HG03439 (cell line): ENCODE measurements at regions not wholly inside any gene's neighbourhood (a gene's known extent, or its start where the extent isn't known, plus 50 kb on each side); places are given as distances from the start of the nearest gene placed in this dataset.
"Not testable (repeated sequence)": the region's sequence is repeated elsewhere in the genome, so short reads cannot be mapped to it uniquely, and the experiment has no call there.

Experiments
- ATAC-seq: cut with Tn5 transposase; IDR thresholded peaks from one replicate; pipeline ENCODE4 v1.9.1; 2021; ENCODE audit warnings: mild to moderate bottlenecking, moderate library complexity; ENCODE audit not compliant: unreplicated experiment

- ATAC-seq: not testable (repeated sequence)
Observed at GRCh38 chr2:87404411-87405255, 343.3 kb upstream of the PLGLB2 start.

DNA sequence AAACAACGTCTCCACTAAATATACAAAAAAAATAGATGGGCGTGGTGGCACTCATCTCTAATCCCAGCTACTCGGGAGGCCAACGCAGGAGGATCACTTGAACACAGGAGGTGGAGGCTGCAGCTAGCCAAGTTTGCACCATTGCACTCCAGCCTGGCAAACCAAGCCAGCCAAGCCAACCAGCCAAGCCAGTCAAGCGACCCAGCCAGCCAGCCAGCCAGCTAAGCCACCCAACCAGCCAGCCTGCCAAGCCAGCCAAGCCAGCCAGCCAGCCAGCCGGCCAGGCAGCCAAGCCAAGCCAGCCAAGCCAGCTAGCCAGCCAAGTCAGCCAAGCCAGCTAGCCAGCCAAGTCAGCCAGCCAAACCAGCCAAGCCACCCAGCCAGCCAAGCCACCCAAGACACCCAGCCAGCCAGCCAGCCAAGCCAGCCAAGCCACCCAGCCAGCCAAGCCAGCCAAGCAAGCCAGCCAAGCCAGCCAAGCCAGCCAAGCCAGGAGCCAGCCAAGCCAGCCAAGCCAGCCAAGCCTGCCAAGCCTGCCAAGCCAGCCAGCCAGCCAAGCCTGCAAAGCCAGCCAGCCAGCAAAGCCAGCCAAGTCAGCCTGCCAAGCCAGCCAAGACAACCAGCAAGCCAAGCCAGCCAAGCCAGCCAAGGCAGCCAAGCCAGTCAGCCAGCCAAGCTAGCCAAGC lies 342.2 kb upstream of the PLGLB2 start:
- ATAC-seq: not testable (repeated sequence)

DNA sequence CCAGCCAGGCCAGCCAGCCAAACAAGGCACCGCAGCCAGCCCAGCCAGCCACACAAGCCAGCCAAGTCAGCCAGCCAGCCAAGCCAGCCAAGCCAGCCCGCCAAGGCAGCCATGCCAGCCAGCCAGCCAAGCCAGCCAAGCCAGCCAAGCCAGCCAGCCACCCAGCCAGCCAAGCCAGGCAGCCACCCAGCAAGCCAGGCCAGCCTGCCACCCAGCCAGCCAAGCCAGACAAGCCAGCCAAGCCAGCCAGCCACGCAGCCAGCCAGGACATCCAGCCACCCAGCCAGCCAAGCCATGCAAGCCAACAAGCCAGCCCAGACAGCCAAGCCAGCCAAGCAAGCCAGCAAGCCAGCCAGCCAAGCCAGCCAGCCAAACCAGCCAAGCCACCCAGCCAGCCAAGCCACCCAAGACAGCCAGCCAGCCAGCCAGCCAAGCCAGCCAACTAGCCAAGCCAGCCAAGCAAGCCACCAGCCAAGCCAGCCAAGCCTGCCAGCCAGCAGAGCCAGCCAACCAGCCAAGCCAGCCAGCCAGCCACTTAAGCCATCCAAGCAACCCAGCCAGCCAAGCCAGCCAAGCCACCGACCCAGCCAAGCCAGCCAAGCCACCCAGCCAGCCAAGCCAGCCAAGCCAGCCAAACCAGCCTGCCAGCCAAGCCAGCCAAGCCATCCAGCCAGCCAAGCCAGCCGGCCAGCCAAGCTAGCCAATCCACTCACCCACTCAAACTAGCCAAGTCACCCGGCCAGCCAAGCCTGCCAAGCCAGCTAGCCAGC lies 341.3 kb upstream of the PLGLB2 start:
- ATAC-seq: not testable (repeated sequence)

DNA sequence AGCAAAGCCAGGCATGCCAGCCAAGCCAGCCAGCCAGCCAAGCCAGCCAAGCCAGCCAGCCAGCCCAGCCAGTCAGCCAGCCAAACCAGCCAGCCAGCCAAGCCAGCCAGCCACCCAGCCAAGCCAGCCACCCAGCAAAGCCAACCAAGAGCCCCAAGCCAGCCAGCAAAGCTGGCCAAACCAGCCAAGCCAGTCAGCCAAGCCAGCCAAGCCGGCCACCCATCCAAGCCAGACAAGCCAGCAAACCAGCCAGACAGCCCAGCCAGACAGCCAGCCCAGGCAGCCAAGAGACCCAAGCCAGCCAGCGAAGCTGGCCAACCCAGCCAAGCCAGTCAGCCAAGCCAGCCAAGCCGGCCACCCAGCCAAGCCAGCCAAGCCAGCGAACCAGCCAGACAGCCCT lies 338.3 kb upstream of the PLGLB2 start:
- not testable (repeated sequence) for ATAC-seq

DNA sequence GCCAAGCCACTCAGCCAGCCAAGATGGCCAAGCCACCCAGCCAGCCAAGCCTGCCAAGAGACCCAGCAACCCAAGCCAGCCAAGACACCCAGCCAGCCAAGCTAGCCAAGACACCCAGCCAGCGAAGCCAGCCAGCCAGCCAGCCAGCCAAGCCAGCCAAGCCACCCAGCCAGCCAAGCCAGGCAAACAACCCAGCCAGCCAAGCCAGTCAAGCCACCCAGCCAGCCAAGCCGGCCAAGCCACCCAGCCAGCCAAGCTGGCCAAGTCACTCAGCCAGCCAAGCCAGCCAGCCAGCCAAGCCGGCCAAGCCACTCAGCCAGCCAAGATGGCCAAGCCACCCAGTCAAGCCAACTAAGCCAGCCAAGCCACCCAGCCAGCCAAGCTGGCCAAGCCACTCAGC lies 337.5 kb upstream of the PLGLB2 start:
- ATAC-seq: not testable (repeated sequence)

GRCh38 chr2:87412036-87412820 lies 335.7 kb upstream of the PLGLB2 start:
- not testable (repeated sequence) for ATAC-seq

- not testable (repeated sequence) for ATAC-seq
Observed at GRCh38 chr2:87414331-87414730, 333.6 kb upstream of the PLGLB2 start.

DNA sequence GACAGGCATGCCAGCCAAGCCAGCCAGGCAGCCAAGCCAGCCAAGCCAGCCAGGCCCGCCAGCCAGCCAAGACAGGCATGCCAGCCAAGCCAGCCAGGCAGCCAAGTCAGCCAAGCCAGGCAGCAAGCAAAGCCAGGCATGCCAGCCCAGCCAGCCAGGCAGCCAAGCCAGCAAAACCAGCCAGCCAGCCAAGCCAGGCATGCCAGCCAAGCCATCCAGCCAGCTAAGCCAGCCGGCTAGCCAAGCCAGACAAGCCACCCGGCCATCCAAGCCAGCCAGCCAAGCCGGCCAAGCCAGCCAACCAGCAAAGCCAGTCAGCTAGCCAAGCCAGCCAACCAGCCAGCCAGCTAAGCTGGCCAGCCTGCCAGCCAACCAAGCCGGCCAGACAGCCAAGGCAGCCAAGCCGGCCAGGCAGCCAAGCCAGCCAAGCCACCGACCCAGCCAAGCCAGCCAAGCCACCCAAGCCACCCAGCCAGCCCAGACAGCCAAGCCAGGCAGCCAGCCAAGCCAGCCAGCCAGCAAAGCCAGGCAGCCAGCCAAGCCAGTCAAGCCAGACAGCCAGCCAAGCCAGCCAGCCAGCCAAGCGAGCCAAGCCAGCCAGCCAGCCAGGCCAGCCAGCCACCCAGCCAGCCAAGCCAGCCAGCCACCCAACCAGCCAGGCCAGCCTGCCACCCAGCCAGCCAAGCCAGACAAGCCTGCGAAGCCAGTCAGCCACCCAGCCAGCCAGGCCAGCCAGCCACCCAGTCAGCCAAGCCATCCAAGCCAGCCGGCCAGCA lies 332.9 kb upstream of the PLGLB2 start:
- ATAC-seq: not testable (repeated sequence)

GRCh38 chr2:87415586-87416265 lies 332.2 kb upstream of the PLGLB2 start:
- not testable (repeated sequence) for ATAC-seq

DNA sequence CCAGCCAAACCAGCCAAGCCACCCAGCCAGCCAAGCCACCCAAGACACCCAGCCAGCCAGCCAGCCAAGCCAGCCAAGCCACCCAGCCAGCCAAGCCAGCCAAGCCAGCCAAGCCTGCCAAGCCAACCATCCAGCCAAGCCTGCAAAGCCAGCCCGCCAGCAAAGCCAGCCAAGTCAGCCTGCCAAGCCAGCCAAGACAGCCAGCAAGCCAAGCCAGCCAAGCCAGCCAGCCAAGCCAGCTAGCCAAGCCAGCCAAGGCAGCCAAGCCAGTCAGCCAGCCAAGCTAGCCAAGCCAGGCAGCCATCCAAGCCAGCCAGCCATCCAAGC lies 331.7 kb upstream of the PLGLB2 start:
- ATAC-seq: not testable (repeated sequence)

GRCh38 chr2:87417147-87417546 lies 330.7 kb upstream of the PLGLB2 start:
- not testable (repeated sequence) for ATAC-seq

DNA sequence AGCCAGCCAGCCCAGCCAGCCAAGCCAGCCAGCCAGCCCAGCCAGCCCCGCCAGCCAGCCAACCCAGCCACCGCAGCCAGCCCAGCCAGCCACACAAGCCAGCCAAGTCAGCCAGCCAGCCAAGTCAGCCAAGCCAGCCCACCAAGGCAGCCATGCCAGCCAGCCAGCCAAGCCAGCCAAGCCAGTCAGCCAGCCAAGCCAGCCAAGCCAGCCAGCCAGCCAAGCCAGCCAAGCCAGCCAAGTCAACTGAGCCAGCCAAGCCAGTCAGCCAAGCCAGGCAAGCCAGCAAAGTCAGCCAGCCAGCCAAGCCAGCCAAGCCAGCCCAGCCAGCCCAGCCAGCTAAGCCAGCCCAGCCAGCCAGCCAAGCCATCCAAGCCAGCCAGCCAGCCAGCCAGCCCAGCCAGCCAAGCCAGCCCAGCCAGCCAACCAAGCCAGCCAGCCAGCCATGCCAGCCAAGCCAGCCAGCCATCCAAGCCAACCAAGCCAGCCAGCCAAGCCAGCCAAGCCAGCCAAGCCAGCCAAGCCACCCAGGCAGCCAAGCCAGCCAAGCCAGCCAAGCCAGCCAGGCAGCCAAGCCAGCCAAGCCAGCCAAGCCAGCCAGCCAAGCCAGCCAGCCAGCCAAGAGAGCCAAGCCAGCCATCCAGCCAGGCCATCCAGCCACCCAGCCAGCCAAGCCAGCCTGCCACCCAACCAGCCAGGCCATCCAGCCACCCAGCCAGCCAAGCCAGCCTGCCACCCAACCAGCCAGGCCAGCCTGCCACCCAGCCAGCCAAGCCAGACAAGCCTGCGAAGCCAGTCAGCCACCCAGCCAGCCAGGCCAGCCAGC lies 329.9 kb upstream of the PLGLB2 start:
- not testable (repeated sequence) for ATAC-seq

- not testable (repeated sequence) for ATAC-seq
Observed at GRCh38 chr2:87418823-87419822, 328.8 kb upstream of the PLGLB2 start.

DNA sequence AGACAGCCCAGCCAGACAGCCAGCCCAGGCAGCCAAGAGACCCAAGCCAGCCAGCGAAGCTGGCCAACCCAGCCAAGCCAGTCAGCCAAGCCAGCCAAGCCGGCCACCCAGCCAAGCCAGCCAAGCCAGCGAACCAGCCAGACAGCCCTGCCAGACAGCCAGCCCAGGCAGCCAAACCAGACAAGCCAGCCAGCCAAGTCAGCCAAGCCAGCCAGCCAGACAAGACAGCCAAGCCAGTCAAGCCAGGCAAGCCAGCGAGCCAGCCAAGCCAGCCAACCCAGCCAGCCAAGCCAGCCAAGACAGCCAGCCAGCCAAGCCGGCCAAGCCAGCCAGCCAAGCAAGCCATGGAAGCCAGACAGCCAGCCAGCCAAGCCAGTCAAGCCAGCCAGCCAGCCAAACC lies 327.9 kb upstream of the PLGLB2 start:
- ATAC-seq: not testable (repeated sequence)

DNA sequence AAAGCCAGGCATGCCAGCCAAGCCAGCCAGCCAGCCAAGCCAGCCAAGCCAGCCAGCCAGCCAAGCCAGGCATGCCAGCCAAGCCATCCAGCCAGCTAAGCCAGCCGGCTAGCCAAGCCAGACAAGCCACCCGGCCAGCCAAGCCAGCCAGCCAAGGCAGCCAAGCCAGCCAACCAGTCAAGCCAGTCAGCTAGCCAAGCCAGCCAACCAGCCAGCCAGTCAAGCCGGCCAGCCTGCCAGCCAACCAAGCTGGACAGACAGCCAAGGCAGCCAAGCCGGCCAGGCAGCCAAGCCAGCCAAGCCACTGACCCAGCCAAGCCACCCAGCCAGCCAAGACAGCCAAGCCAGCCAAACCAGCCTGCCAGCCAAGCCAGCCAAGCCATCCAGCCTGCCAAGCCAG lies 326.9 kb upstream of the PLGLB2 start:
- not testable (repeated sequence) for ATAC-seq

DNA sequence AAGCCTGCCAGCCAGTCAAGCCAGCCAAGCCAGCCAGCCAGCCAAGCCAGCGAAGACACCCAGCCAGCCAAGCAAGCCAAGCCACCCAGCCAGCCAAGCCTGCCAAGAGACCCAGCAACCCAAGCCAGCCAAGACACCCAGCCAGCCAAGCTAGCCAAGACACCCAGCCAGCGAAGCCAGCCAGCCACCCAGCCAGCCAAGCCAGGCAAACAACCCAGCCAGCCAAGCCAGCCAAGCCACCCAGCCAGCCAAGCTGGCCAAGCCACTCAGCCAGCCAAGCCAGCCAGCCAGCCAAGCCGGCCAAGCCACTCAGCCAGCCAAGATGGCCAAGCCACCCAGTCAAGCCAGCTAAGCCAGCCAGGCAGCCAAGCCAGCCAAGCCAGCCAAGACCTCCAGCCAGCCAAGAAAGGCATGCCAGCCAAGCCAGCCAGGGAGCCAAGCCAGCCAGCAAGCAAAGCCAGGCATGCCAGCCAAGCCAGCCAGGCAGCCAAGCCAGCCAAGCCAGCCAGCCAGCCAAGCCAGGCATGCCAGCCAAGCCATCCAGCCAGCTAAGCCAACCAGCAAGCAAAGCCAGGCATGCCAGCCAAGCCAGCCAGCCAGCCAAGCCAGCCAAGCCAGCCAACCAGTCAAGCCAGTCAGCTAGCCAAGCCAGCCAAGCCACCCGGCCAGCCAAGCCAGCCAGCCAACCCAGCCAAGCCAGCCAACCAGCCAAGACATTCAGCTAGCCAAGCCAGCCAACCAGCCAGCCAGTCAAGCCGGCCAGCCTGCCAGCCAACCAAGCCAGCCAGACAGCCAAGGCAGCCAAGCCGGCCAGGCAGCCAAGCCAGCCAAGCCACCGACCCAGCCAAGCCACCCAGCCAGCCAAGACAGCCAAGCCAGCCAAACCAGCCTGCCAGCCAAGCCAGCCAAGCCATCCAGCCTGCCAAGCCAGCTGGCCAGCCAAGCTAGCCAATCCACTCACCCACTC lies 323.8 kb upstream of the PLGLB2 start:
- not testable (repeated sequence) for ATAC-seq
